ENCODE measurements at regions not wholly inside any gene's neighbourhood (a gene's known extent, or its start where the extent isn't known, plus 50 kb on each side); places are given as distances from the start of the nearest gene placed in this dataset.

- TF ChIP-seq, protein P1, sequence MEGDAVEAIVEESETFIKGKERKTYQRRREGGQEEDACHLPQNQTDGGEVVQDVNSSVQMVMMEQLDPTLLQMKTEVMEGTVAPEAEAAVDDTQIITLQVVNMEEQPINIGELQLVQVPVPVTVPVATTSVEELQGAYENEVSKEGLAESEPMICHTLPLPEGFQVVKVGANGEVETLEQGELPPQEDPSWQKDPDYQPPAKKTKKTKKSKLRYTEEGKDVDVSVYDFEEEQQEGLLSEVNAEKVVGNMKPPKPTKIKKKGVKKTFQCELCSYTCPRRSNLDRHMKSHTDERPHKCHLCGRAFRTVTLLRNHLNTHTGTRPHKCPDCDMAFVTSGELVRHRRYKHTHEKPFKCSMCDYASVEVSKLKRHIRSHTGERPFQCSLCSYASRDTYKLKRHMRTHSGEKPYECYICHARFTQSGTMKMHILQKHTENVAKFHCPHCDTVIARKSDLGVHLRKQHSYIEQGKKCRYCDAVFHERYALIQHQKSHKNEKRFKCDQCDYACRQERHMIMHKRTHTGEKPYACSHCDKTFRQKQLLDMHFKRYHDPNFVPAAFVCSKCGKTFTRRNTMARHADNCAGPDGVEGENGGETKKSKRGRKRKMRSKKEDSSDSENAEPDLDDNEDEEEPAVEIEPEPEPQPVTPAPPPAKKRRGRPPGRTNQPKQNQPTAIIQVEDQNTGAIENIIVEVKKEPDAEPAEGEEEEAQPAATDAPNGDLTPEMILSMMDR (IDR thresholded peaks at IDR 0.05; ENCODE audit: borderline replicate concordance, insufficient read depth, low read depth, low read length): no peak
Observed at GRCh38 chr6:4549556-4550226, 226.5 kb upstream of the CDYL start.

GRCh38 chr6:4545893-4546292 is 230.3 kb upstream of the CDYL start:
- H3K4me3 ChIP-seq (ENCODE audit: low read depth, low read length): no peak overlapping the region
- TF ChIP-seq, protein P1 (IDR thresholded peaks at IDR 0.05; ENCODE audit: borderline replicate concordance, insufficient read depth, low read depth, low read length): no peak

More at GRCh38 chr6:4549556-4550226, 226.5 kb upstream of the CDYL start:
- no peak overlapping the region for H3K4me3 ChIP-seq (ENCODE audit: low read depth, low read length)

DNA sequence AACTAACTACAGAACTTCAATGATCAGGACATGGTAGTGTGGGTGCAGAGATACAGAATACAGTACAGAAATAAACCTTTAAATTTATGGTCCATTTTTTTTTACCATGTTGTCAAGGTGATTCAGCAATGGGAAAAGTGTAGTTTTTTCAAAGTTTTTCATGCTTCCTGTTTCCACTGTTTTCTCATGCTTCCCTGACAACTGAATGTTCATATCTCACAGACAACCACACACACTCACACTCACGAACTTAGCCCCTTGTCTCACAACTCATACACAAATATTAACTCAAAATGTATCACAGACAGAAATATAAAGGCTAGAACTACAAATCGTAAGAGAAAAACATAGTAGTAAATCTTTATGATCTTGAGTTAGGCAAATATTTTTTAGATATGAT is 232.6 kb upstream of the CDYL start:
- TF ChIP-seq, protein P1 (IDR thresholded peaks at IDR 0.05; ENCODE audit: borderline replicate concordance, insufficient read depth, low read depth, low read length): no peak
- no peak overlapping the region for H3K4me3 ChIP-seq (ENCODE audit: low read depth, low read length)

GRCh38 chr6:4533576-4533975 is 242.6 kb upstream of the CDYL start:
- TF ChIP-seq, protein P1 (IDR thresholded peaks at IDR 0.05; ENCODE audit: borderline replicate concordance, insufficient read depth, low read depth, low read length): no peak
- no peak overlapping the region for H3K4me3 ChIP-seq (ENCODE audit: low read depth, low read length)

- H3K4me3 ChIP-seq (ENCODE audit: low read depth, low read length): no peak overlapping the region
- TF ChIP-seq, protein P1 (IDR thresholded peaks at IDR 0.05; ENCODE audit: borderline replicate concordance, insufficient read depth, low read depth, low read length): no peak
Observed at GRCh38 chr6:4531406-4531805, 244.8 kb upstream of the CDYL start.

DNA sequence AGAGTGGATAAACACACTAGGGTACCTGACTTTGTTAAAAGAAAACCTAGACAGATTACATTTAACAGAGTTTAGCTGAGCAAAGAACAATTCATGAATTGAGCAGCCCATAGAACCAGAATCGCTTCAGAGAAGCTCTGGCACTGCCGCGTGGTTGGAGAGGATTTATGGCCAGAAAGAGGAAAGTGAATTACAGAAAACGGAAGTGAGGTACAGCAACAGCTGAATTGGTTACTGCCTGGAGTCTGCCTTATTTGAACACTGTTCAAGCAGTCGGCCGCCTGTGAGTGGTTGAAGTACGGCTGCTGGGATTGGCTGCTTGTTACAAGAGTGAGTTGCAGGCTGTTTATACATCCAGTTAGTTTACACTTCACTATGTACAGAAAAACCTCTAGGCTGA is 253.8 kb upstream of the CDYL start:
- no peak overlapping the region for H3K4me3 ChIP-seq (ENCODE audit: low read depth, low read length)
- TF ChIP-seq, protein P1 (IDR thresholded peaks at IDR 0.05; ENCODE audit: borderline replicate concordance, insufficient read depth, low read depth, low read length): no peak

GRCh38 chr6:4521070-4521469 is 255.1 kb upstream of the CDYL start:
- TF ChIP-seq, protein P1 (IDR thresholded peaks at IDR 0.05; ENCODE audit: borderline replicate concordance, insufficient read depth, low read depth, low read length): no peak

More at GRCh38 chr6:4521070-4521469, 255.1 kb upstream of the CDYL start:
- H3K4me3 ChIP-seq (ENCODE audit: low read depth, low read length): no peak overlapping the region

All from GM12875 (cell line).